Peyer's patch (tissue), 4 donors: ENCODE measurements at regions not wholly inside any gene's neighbourhood (a gene's known extent, or its start where the extent isn't known, plus 50 kb on each side); places are given as distances from the start of the nearest gene placed in this dataset.
"Not testable (repeated sequence)": the region's sequence is repeated elsewhere in the genome, so short reads cannot be mapped to it uniquely, and the experiment has no call there.

ENCODE experiments used
- POLR2A ChIP-seq, 2 donors: fragments of 450-650 bp; IDR thresholded peaks; one replicate each; pipeline ENCODE4 v1.5.1; 2017; ENCODE audit warnings: antibody characterized with exemption in 2 of 2, mild to moderate bottlenecking in 2 of 2, moderate library complexity in 2 of 2
- TF ChIP-seq, protein P1 (sequence below), 6 experiments: fragments of 450-650 bp in 4 of 6; fragments of 200-600 bp in 2 of 6; sonication (generic) in 1 of 6; IDR thresholded peaks; one replicate each; pipeline ENCODE4 v1.5.1; 2017 to 2019; ENCODE audit warnings: antibody characterized with exemption in 6 of 6, mild to moderate bottlenecking in 3 of 6, moderate library complexity in 1 of 6

DNA sequence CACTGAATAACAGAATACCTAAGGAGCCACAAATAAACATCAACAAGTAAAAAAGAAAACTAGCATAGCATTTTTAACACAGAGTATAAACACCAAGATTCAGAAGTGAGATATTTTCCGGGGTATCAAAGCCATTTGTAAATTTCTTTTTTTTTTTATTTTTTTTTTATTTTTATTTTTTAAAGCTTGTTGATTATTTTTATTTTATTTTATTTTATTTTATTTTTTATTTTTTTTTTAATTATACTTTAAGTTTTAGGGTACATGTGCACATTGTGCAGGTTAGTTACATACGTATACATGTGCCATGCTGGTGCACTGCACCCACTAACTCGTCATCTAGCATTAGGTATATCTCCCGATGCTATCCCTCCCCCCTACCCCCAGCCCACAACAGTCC, 81.7 kb upstream of the PDE1A start:
- TF ChIP-seq, protein P1, sequence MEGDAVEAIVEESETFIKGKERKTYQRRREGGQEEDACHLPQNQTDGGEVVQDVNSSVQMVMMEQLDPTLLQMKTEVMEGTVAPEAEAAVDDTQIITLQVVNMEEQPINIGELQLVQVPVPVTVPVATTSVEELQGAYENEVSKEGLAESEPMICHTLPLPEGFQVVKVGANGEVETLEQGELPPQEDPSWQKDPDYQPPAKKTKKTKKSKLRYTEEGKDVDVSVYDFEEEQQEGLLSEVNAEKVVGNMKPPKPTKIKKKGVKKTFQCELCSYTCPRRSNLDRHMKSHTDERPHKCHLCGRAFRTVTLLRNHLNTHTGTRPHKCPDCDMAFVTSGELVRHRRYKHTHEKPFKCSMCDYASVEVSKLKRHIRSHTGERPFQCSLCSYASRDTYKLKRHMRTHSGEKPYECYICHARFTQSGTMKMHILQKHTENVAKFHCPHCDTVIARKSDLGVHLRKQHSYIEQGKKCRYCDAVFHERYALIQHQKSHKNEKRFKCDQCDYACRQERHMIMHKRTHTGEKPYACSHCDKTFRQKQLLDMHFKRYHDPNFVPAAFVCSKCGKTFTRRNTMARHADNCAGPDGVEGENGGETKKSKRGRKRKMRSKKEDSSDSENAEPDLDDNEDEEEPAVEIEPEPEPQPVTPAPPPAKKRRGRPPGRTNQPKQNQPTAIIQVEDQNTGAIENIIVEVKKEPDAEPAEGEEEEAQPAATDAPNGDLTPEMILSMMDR (IDR thresholded peaks at IDR 0.05): not testable (repeated sequence)
- TF ChIP-seq POLR2A (IDR thresholded peaks at IDR 0.05): not testable (repeated sequence)
